SKM-1 (cell line): ENCODE measurements at regions not wholly inside any gene's neighbourhood (a gene's known extent, or its start where the extent isn't known, plus 50 kb on each side); places are given as distances from the start of the nearest gene placed in this dataset.

Experiments used
- DNase-seq: peaks from one replicate; lab custom pipeline; 2025; ENCODE audit not compliant: unreplicated experiment; lab: John Stamatoyannopoulos, UW

DNA sequence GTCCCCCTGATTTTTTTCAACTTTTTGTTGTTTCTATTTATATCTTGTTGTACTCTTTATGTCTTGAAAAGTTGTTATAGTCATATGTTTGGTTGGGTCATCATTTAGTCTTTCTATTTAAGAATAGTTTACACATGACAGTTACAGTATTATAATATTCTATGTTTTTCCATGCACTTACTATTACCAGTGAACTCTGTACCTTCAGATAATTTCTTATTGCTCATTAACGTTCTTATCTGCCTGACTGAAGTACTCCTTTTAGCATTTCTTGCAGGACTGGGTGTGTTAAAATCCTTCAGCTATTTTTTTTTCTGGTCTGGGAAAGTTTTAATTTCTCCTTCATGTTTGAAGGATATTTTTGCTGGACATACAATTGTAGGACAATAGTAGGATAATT is 157.7 kb upstream of the DIPK2B start:
- no peak for DNase-seq

DNA sequence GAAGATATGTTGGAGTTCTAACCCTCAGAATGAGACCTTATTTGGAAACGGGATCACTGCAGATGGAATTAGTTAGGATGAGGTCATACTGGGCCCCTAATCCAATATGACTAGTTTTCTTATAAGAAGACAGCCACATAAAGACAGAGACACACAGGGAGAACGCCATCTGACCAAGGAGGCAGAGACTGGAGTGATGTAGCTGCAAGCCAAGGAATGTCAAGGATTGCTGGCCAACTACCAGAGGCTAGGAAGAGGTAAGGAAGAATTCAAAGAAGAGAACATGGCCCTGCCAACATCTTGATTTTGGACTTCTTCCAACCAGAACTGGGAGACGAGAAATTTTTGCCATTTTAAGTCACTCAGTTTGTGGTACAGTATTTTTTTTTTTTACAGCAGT is 152.8 kb upstream of the DIPK2B start:
- no peak for DNase-seq

- DNase-seq: no peak
These were observed 151.9 kb upstream of the DIPK2B start for GRCh38 chrX:45352611-45353010.

DNA sequence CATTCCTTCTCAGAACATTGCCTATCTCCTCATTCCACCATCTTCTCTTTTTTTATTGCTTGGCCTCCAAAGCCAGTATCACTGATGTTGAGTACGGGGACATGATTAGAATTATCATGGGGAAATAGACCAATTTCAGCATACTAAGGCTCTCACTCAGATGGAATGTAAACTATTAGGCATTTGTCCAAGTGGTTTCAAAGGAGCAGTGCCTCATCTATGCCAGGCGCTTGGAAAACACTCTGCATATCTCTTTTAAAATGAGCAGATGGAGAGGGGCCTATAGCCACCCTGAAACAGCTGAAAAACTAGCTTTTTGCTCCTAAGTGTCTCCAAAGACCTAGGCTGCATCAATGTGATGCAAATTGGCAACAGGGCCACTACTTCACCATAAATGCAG is 150.8 kb upstream of the DIPK2B start:
- DNase-seq: no peak

- DNase-seq: no peak
These were observed 147.6 kb upstream of the DIPK2B start for GRCh38 chrX:45348296-45348695.

GRCh38 chrX:45347877-45348276 is 147.2 kb upstream of the DIPK2B start:
- no peak for DNase-seq

GRCh38 chrX:45344594-45344993 is 143.9 kb upstream of the DIPK2B start:
- DNase-seq: no peak

GRCh38 chrX:45329217-45329616 is 128.5 kb upstream of the DIPK2B start:
- DNase-seq: no peak

- DNase-seq: no peak
These were observed 124.3 kb upstream of the DIPK2B start for GRCh38 chrX:45324941-45325340.

GRCh38 chrX:45323387-45323786 is 122.7 kb upstream of the DIPK2B start:
- DNase-seq: no peak

DNA sequence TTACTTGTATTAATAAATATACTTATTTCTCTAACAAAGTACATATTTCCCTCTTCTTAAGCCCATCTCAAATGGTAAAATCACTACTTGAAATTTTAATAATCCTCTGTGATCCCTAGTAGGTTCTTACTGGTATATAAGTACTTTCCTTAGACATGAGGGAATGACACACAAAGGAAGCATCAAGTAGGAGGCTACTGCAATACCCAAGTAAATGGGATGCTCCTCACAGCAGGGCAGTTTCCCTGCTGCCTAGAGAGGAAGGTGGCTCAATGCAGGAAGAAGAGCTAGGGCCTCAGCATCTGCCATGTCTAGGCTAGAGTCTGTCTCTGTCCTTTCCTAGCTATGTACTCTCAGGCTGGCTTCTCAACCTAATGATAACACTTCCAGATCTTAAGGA is 122.1 kb upstream of the DIPK2B start:
- DNase-seq: no peak

DNA sequence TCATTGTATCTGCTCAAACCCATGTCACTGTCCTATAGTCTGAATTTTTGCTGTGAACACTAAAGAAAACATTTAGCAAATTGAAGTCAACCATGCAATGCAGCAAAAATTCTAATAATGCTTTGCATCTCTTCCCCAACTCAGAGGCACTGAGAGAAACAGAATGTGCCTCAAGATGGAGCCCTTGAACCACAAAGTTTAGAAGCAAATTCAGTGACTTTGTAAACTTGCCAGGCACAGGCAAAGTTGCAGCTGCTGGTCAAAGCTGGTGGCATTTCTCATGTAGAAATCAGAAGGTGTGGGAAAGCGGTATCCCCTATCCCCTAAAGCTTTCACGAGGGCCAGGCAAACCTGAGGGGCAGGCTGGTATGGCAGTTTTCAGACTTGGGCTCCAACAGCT is 121.7 kb upstream of the DIPK2B start:
- no peak for DNase-seq

- DNase-seq: no peak
These were observed 119.5 kb upstream of the DIPK2B start for GRCh38 chrX:45320191-45320590.

DNA sequence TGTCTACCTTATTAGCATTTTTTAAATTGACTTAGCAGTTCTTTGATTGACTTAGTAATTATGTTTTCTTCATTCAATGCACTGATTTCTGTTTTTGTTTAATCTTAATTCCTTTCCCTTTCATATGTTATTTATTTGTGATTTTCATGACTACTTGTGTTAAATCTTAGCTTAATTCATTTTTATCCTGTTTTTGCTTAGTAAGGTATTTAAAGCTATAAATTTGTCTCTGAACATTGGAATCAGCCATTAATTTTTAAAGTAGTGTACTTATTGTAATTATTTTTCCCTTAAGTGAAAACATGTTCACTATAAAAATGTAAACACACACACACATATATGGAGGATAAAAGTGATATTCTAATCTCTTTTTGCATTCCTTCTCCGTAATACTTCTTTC is 109.1 kb upstream of the DIPK2B start:
- no peak for DNase-seq

- DNase-seq: no peak
These were observed 108.4 kb upstream of the DIPK2B start for GRCh38 chrX:45309096-45309495.

- DNase-seq: no peak
These were observed 106.1 kb upstream of the DIPK2B start for GRCh38 chrX:45306794-45307193.

GRCh38 chrX:45300638-45301037 is 100.0 kb upstream of the DIPK2B start:
- no peak for DNase-seq

DNA sequence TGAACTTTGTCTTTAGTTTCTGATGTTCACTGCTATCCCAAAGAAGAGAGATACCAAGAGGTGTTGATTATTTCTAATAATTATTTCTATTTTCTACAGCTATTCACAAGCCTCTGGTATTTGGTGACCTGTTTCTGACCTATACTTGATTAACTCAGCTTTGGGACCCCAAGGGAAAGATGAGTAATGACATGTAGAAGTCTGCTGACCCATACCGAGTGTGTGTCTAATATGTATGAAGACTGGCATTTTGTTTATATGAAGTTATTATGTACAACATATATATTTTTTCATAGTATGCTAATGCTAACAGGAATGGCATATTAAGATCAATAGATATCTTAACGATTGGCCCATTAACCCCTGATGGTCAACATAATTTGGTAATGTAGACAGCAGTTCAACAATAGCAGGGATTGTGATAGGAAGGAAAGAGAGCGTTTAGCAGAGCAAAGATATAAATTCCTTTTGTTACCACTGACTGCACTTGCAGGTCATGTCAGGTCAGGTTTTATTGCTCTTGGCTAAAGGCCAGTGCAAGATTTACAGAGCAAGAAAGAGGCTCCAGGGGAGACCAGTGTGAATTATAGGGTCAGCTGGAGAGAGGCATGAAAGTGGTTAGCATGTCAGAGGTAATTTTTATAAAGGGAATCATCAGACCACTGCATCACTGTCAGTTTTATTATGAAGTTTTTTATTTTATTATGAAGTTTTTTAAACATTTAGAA is 94.7 kb upstream of the DIPK2B start:
- no peak for DNase-seq

DNA sequence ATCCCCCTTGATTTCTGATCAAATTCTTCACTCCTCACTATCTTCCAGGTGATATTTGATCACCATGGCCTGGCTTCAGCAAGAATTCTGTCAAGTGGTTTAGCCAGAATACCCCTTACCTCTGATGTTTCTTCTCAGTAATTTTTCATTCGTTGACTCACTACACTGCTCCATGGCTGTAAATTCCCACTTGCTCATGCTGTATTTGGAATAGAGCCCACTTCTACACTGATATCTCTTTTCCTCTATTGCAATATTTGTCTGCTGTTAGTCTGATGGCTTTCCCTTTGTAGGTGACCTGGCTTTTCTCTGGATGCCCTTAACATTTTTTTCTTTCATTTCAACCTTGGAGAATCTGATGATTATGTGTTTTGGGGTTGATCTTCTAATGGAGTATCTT is 73.9 kb upstream of the DIPK2B start:
- no peak for DNase-seq

GRCh38 chrX:45267007-45267406 is 66.3 kb upstream of the DIPK2B start:
- no peak for DNase-seq

- DNase-seq: no peak
These were observed 65.8 kb upstream of the DIPK2B start for GRCh38 chrX:45266456-45266855.

GRCh38 chrX:45264865-45265264 is 64.2 kb upstream of the DIPK2B start:
- no peak for DNase-seq

DNA sequence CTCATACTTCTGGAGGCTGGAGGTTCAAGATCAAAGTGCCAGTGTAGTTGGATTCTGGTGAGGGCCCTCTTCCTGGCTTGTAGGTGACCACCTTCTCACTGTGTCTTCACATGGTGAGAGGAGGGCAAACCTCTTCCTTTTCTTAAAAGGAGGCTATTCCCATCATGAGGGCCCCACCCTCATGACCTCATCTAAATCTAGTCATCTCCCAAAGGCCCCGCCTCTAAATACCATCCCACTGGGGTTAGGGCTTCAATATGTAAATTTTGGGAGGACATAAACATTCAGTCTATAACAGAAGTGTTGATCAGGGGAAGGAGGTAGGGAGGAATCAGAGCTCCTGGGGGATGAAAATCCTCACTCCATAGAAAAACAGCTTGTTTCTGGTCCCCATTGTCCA is 60.8 kb upstream of the DIPK2B start:
- no peak for DNase-seq
